BE2C (cell line): ENCODE measurements at regions not wholly inside any gene's neighbourhood (a gene's known extent, or its start where the extent isn't known, plus 50 kb on each side); places are given as distances from the start of the nearest gene placed in this dataset.

Experiments
- DNase-seq: peaks from one replicate; pipeline ENCODE4 v3.0.0-alpha.2; 2020
- H3K27me3 ChIP-seq: fragments of 250-450 bp; sonication (Bioruptor Pico); 2 replicates; pipeline ENCODE4 v1.5.1; 2020; ENCODE audit warnings: mild to moderate bottlenecking
- H3K36me3 ChIP-seq: fragments of 250-450 bp; sonication (Bioruptor Pico); 2 replicates; pipeline ENCODE4 v1.5.1; 2020; ENCODE audit warnings: mild to moderate bottlenecking
- H3K4me1 ChIP-seq: fragments of 250-450 bp; sonication (Bioruptor Pico); 2 replicates; pipeline ENCODE4 v1.5.1; 2020
- H3K4me3 ChIP-seq: 2 replicates; pipeline ENCODE4 v1.5.1; 2011; ENCODE audit warnings: low read depth, low read length
- H3K9me3 ChIP-seq: fragments of 250-450 bp; sonication (Bioruptor Pico); 2 replicates; pipeline ENCODE4 v1.5.1; 2020
- CTCF ChIP-seq: IDR thresholded peaks from 2 replicates; pipeline ENCODE4 v1.5.1; 2012; ENCODE audit warnings: mild to moderate bottlenecking, low read depth, low read length

DNA sequence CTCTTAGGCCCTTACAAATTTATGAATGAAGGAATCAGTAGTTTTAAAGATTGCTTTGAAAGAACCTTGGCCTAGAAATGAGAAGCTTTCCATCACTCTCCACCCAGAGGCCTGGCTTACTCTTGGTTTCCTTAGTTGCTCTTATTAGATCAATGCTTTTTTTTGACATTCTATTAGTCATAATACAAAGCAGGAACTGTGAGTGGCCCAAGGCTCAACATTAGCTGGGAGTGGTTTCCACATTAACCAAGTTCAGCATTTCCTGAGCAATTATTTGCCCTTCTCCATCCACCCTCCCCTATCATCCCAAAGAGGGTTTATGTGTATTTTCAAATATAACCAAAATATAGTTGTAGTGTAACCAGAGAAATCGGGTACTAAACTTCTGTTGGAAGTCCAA is 103.4 kb upstream of the FAM204A start:
- H3K4me3 ChIP-seq: no peak overlapping the region
- DNase-seq: no peak
- no peaks in the 10 kb centered on the region for H3K4me1 ChIP-seq
- H3K27me3 ChIP-seq: peaks cover 12% of the 10 kb centered on the region
- no peaks in the 10 kb centered on the region for H3K36me3 ChIP-seq
- no peak for TF ChIP-seq CTCF
- no peaks in the 10 kb centered on the region for H3K9me3 ChIP-seq

GRCh38 chr10:118444069-118444468 is 101.9 kb upstream of the FAM204A start:
- no peak for DNase-seq
- Histone ChIP-seq H3K9me3 (no peaks in the 10 kb centered on the region), H3K4me3 (no peak overlapping the region), H3K4me1 (no peaks in the 10 kb centered on the region), H3K27me3 (peaks cover 7% of the 10 kb centered on the region), H3K36me3 (no peaks in the 10 kb centered on the region)
- TF ChIP-seq CTCF: no peak

DNA sequence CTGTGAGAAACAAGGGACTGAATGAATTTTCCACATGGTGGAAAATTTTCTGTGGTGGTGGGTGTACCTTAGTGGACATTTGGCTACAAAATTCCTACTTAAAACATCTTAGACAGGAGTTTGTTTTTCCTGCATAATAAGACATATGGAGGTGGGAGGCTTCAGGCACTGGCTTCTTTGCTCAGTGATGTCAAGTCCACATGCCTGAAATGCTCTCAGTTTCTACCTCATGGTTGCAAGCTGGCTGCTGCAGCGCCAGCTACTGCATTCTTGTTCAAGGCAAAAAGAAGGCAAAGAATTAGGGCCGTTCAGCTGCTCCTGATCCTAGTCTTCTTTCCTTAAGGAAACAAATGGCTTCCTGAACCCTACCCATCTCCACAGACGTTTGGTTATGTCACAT is 99.9 kb upstream of the FAM204A start:
- H3K9me3 ChIP-seq: no peaks in the 10 kb centered on the region
- no peaks in the 10 kb centered on the region for H3K36me3 ChIP-seq
- no peak for DNase-seq
- TF ChIP-seq CTCF: no peak
- H3K4me1 ChIP-seq: no peaks in the 10 kb centered on the region
- H3K27me3 ChIP-seq: no peaks in the 10 kb centered on the region; the same call in 1 of the 2 replicates
- no peak overlapping the region for H3K4me3 ChIP-seq

GRCh38 chr10:118439824-118440223 is 97.7 kb upstream of the FAM204A start:
- DNase-seq: no peak
- H3K9me3 ChIP-seq: no peaks in the 10 kb centered on the region
- no peaks in the 10 kb centered on the region for H3K4me1 ChIP-seq
- no peaks in the 10 kb centered on the region for H3K27me3 ChIP-seq
- H3K4me3 ChIP-seq: no peak overlapping the region
- no peak for TF ChIP-seq CTCF
- no peaks in the 10 kb centered on the region for H3K36me3 ChIP-seq

DNA sequence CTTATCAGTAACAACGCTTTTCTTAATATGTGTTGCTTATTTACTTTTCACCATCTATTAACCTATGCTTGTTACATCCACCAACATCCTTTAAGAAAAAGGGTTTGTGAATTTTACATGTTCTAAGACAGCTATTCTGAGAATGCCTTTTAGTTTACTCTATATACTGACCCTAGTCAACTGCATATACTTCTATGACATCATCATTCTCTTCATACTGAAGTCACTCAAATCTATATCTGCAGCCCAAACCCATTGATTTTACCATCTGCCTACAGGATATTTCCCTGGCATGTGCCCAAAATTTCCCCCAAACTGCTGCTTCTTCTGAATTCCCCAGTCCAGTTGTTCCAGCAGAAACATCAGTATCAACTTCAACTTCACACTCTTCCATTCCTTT is 94.6 kb upstream of the FAM204A start:
- H3K4me1 ChIP-seq: no peaks in the 10 kb centered on the region
- H3K36me3 ChIP-seq: no peaks in the 10 kb centered on the region
- DNase-seq: no peak
- H3K27me3 ChIP-seq: no peaks in the 10 kb centered on the region
- H3K4me3 ChIP-seq: no peak overlapping the region
- no peak for TF ChIP-seq CTCF
- H3K9me3 ChIP-seq: no peaks in the 10 kb centered on the region

DNA sequence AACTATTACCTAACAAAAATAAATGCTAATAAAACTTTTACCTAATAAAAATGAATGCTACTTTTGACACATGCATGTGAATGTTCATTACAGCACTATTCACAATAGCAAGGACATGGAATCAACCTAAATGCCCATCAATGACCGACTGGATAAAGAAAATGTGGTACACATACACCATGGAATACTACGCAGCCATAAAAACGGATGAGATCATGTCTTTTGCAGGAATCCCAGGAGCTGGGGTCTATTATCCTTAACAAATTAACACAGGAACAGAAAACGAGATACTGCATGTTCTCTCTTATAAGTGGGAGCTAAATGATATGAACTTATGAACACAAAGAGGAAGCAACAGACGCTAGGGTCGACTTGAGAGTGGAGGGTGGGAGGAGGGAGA is 88.1 kb upstream of the FAM204A start:
- TF ChIP-seq CTCF: no peak
- Histone ChIP-seq H3K36me3 (no peaks in the 10 kb centered on the region), H3K4me3 (no peak overlapping the region), H3K9me3 (no peaks in the 10 kb centered on the region), H3K4me1 (no peaks in the 10 kb centered on the region), H3K27me3 (no peaks in the 10 kb centered on the region)
- DNase-seq: no peak
